Suppressor macrophage treated with lipopolysaccharide for 4 hours (primary cell): ENCODE measurements at regions not wholly inside any gene's neighbourhood (a gene's known extent, or its start where the extent isn't known, plus 50 kb on each side); places are given as distances from the start of the nearest gene placed in this dataset.
"Not testable (repeated sequence)": the region's sequence is repeated elsewhere in the genome, so short reads cannot be mapped to it uniquely, and the experiment has no call there.

ENCODE experiments used
- DNase-seq: peaks from one replicate; pipeline ENCODE4 v3.0.0-alpha.2; 2020

GRCh38 chr1:234858722-234859121 is 248.7 kb upstream of the IRF2BP2 start:
- no peak for DNase-seq

DNA sequence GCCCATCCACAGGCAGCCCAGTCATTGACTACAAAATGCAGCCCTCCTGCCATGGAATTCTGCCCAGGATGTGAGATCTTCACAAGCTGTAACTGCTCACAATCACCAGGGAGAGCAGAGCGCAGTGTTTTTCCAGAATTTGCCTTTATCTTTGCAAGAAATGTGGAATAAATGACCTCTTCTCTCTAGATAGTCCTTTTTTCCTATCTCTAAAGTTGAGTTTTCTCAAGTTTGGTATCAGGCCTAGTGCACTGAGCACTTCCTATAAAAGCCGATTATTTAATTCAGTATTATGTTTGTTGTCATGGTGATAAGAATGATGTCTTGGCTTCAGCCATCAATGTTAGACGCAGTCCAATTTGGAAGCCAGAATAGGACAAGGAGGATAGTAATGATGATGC is 246.9 kb upstream of the IRF2BP2 start:
- DNase-seq: no peak

DNA sequence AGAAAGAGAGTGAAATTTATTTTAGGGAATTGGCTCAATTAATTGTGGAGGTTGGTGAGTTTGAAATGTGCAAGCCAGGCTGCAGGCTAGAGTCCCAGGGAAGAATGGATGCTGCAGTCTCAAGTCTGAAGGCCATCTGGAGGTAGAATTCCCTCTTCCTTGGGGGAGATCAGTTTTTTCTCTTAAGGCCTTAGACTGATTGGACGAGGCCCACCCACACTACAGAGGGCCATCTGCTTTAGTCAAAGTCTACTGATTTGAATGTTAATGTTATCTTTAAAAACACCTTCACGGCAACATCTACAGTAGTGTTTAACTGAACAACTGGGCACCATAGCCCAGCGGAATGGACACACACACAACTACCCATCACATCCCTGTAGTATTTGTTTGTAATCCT is 245.9 kb upstream of the IRF2BP2 start:
- no peak for DNase-seq

DNA sequence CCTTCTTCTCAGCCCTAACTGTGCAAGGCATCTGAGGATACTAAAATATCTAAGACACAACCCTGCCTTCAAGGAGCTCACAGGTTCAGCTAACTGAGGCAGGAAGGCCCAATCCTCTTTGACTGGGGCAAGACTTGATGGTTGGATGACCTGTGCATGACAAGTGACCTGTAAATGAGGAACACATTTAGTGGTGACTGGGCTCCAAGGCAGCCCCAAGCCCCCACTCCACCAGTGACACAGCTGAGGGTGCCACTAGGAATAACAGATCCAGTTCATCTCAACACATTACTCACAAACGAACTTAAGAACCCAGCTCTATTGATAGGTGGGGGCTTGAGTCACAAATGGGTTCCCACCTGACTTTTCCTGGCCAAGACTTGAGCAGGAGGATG is 244.7 kb upstream of the IRF2BP2 start:
- no peak for DNase-seq

- DNase-seq: peak; percentile 87
Measured at GRCh38 chr1:234853906-234854644, 244.1 kb upstream of the IRF2BP2 start.

GRCh38 chr1:234852659-234853058 is 242.7 kb upstream of the IRF2BP2 start:
- DNase-seq: no peak

DNA sequence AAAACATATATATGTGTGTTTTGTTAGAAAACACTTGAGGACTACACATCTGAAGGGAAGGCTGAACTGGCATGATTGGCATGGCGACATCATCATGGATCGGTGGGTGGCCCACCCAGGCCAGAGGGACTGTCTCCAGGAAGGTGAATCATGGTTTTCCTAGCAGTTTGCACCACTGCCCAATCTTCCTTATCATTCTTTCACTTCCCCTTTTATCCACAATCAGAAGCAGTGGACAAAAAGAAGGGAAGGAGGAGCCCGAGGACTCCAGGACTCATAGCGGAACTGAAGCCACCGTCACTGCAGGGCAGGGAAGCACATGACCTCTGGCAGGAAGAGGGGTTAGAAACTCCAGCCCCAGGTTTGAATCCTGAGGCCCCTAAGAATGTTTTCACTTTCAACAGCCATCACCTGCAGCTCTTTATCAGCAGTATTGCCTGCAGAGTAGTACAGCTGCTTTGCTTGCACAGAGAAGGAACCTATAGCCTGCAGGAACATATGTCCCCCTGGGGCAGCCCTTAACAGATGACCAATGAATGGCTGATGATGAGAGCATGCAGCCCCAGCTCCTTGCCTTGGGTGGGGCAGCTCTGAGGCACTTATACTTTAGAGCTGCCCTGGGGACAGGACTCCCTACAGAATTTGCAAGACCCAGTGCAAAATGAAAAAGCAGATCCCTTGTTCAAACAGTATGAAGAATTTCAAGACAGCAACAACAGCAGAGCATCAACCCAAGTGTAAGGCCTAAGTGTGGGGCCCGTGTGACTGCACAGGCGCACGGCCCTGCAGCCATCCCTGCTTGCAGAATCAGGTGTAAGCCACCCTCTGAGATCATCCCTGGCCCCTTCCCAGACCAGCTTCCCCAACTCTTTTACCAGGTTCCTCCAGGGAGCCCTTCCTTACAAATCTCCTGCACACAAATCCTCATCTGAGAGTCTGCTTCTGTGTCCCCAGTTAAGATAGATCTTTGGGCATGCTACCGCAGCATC is 241.8 kb upstream of the IRF2BP2 start:
- DNase-seq: peak; percentile 93

GRCh38 chr1:234849832-234850231 is 239.9 kb upstream of the IRF2BP2 start:
- no peak for DNase-seq

DNA sequence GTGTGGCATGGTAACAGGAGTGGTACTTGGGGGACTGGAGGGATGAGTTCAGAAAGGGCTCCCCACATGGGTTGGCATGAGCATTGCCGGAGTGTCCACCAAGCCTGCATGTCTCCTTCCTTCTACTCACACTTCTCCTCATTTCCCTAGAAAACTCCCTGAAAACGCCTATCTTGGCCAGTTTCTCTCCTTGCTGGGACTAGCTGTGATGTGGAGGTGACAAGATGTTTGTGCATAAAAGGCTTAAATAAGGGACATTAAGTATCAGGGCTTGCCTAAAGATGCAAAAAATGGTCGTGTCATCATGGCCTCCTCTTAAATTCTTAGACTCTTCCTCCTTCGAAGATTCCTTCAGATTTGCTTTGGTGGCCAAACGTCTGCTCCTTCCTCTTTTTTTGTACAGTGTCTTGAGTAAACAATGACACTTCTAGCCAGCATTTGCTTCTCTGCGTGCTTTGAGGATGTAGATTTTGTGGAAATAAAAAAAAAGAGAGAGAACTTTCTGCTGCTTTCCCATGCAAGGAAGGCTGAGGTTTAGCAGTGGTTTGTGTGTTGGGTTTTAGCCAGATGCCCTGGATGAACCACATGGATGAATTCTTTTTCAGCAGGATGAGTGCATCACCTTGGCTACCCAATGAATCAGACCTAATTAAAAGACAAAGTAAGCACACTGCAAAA is 239.1 kb upstream of the IRF2BP2 start:
- peak; percentile 88 for DNase-seq

DNA sequence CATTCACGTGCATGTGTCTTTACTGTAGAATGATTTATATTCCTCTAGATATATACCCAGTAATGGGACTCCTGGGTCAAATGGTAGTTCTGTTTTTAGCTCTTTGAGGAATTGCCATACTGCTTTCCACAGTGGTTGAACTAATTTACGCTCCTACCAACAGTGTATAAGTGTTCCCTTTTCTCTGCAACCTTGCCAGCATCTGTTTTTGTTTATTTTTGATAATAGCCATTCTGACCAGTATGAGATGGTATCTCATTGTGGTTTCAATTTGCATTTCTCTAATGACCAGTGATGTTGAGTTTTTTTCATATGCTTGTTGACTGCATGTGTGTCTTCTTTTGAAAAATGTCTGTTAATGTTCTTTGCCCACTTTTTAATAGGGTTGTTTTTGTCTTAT is 236.8 kb upstream of the IRF2BP2 start:
- not testable (repeated sequence) for DNase-seq

GRCh38 chr1:234845836-234846235 is 235.9 kb upstream of the IRF2BP2 start:
- DNase-seq: no peak

DNA sequence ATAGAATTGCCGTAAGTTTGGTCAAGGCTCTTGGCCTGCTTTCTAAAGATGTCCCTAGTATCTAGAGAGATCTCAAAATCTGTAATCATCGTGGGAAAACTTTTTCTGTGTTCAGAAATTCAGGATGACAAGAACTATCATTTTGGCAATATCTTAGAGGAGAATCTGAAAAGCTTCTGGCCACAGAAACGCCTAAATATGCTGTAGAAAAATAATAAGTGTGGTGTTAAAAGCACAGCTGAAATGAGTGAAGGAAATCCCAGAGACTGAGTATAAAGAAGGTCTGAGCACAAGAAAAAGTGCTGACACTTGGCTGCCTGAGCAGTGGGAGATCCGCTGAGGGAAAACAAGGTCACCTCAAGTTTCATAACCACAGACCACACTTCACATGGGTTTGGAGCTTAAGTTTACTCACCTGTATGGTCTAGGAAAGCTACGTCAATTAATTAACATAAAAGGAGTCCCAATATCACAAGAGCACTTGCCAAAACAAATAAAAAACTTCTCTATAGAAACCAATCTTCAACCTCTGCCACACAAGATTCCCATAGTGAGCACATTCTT is 235.2 kb upstream of the IRF2BP2 start:
- DNase-seq: no peak

GRCh38 chr1:234844479-234845031 is 234.6 kb upstream of the IRF2BP2 start:
- DNase-seq: peak; percentile 47

DNA sequence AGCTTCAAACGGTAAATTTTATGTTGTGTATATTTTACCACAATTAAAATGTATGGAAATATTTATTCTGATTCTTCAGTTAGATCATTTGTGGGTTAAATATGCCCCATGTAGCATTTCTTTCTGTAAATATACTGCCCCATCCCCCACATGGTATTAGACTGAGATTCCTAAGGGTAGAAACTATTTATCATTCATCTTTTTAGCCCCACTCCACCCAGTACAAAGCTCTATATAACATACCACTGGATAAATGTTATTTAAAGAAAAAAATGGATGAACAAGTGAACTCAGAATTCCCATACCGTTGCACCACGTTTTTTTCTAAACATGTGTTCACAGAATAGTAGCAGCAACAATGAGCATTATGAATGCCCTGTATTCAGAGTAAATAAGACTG is 234.0 kb upstream of the IRF2BP2 start:
- DNase-seq: no peak

DNA sequence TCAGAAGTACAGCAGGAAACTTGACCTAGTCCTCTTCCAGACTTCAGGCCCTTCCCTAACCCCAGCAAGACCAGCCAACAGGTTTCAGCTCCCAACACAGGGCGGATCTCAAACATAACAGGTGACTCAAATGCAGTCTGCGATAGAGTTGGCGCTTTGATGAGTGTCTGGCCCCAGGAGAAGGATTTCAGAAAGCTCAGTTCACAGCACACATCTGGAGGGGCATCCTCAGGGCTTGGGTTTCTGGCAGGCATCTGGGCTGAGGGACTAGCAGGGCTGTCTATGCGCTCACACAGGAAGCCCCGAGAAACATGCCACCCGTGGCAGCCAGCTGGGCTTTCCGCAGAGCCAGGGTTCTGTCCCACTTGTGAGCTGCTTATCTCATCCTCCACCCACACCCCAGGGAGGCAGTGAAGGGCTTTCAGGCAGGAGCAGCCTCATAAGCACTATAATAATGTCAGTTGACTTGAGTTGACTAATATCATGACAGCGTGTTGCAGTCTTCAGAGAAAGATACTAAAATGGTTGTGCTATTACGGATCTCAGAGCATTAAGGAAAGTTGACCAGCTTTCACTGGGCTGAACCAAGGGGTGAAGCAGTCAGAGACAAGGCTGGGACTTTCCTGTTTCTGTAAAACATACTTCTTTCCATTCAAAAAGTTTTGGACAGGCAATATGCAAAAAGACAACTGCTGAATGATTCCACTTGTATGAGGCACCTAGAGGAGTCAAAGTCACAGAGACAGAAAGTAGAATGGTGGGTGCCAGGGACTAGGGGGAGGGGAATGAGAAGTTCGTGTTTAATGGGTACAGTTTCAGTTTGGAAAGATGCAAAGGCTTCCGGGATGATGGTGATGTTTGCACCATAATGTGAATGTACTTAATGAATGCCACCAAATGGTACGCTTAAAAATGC is 233.0 kb upstream of the IRF2BP2 start:
- DNase-seq: peak; percentile 92

- DNase-seq: peak; percentile 97
Measured at GRCh38 chr1:234841710-234842231, 231.8 kb upstream of the IRF2BP2 start.

GRCh38 chr1:234841281-234841680 is 231.3 kb upstream of the IRF2BP2 start:
- no peak for DNase-seq

- peak; percentile 46 for DNase-seq
Measured at GRCh38 chr1:234840843-234841242, 230.9 kb upstream of the IRF2BP2 start.

GRCh38 chr1:234840253-234840652 is 230.3 kb upstream of the IRF2BP2 start:
- no peak for DNase-seq

GRCh38 chr1:234839663-234840062 is 229.7 kb upstream of the IRF2BP2 start:
- no peak for DNase-seq

- DNase-seq: no peak
Measured at GRCh38 chr1:234838820-234839219, 228.8 kb upstream of the IRF2BP2 start.
